DND-41 (cell line): ENCODE measurements at regions not wholly inside any gene's neighbourhood (a gene's known extent, or its start where the extent isn't known, plus 50 kb on each side); places are given as distances from the start of the nearest gene placed in this dataset.

Experiments
- ATAC-seq: fragments of 200-7000 bp; cut with Tn5 transposase; 3 replicates; pipeline ENCODE4 v1.9.1; 2021; ENCODE audit warnings: low read depth; ENCODE audit not compliant: insufficient read depth
- DNase-seq: peaks from one replicate; pipeline ENCODE4 v3.0.0-alpha.2; 2020
- H2AFZ ChIP-seq: 2 replicates; pipeline ENCODE4 v1.6.0; 2012; ENCODE audit warnings: low read depth, low read length
- H3K27ac ChIP-seq: 2 replicates; pipeline ENCODE4 v1.5.1; 2012; ENCODE audit warnings: low read length, inconsistent platforms
- H3K27me3 ChIP-seq: fragments of 200-600 bp; sonication (generic); 2 replicates; pipeline ENCODE4 v1.6.0; 2012; ENCODE audit warnings: low read length, mild to moderate bottlenecking, inconsistent platforms; ENCODE audit not compliant: insufficient read depth, poor library complexity
- H3K36me3 ChIP-seq: 2 replicates; pipeline ENCODE4 v1.5.1; 2012; ENCODE audit warnings: low read length, inconsistent platforms; ENCODE audit not compliant: insufficient read depth
- H3K4me1 ChIP-seq: 2 replicates; pipeline ENCODE4 v1.5.1; 2012; ENCODE audit warnings: mild to moderate bottlenecking, low read length; ENCODE audit not compliant: insufficient read depth
- H3K4me2 ChIP-seq: 2 replicates; pipeline ENCODE4 v1.6.0; 2012; ENCODE audit warnings: mild to moderate bottlenecking, moderate library complexity, low read length, inconsistent platforms; ENCODE audit not compliant: insufficient read depth
- H3K4me3 ChIP-seq, 2 experiments: fragments of 200-600 bp in 1 of 2; shearing (Covaris generic) in 1 of 2; 2 replicates each; pipeline ENCODE4 v1.5.1; 2012 to 2016; ENCODE audit warnings: inconsistent platforms in 2 of 2, low read length in 2 of 2, mild to moderate bottlenecking in 2 of 2, low read depth in 1 of 2, moderate library complexity in 1 of 2
- H3K79me2 ChIP-seq: 2 replicates; pipeline ENCODE4 v1.6.0; 2012; ENCODE audit warnings: low read length, inconsistent platforms; ENCODE audit not compliant: insufficient read depth
- H3K9ac ChIP-seq: 2 replicates; pipeline ENCODE4 v1.6.0; 2012; ENCODE audit warnings: low read depth, mild to moderate bottlenecking, inconsistent platforms, low read length, moderate library complexity
- H3K9me3 ChIP-seq: 2 replicates; pipeline ENCODE4 v1.5.1; 2012; ENCODE audit warnings: low read length, moderate library complexity, mild to moderate bottlenecking, inconsistent platforms; ENCODE audit not compliant: insufficient read depth, severe bottlenecking
- H4K20me1 ChIP-seq: 2 replicates; pipeline ENCODE4 v1.6.0; 2012; ENCODE audit warnings: low read length; ENCODE audit not compliant: insufficient read depth
- CTCF ChIP-seq: IDR thresholded peaks from 2 replicates; pipeline ENCODE4 v1.5.1; 2012; ENCODE audit warnings: borderline replicate concordance, low read length, moderate library complexity, mild to moderate bottlenecking; ENCODE audit not compliant: poor library complexity, severe bottlenecking; ENCODE audit errors: extremely low read depth
- EZH2 ChIP-seq: IDR thresholded peaks from 3 replicates; pipeline ENCODE4 v1.6.1; 2012; ENCODE audit warnings: borderline replicate concordance, low read depth, mild to moderate bottlenecking, moderate library complexity, low read length, inconsistent platforms; ENCODE audit not compliant: severe bottlenecking

- no peaks in the 10 kb centered on the region for H4K20me1 ChIP-seq
- H3K9ac ChIP-seq = no peak overlapping the region
- no peak overlapping the region for H3K27ac ChIP-seq
- no peaks in the 10 kb centered on the region for H3K9me3 ChIP-seq
- ATAC-seq (no peak), DNase-seq (no peak)
- no peaks in the 10 kb centered on the region for H3K36me3 ChIP-seq
- H2AFZ ChIP-seq = no peak overlapping the region
- no peak overlapping the region for H3K4me2 ChIP-seq
- H3K27me3 ChIP-seq = no peaks in the 10 kb centered on the region
- TF ChIP-seq EZH2 = no peak
- no peak for TF ChIP-seq CTCF
- H3K4me1 ChIP-seq = no peaks in the 10 kb centered on the region
- no peaks in the 10 kb centered on the region for H3K79me2 ChIP-seq
- no peak overlapping the region for H3K4me3 ChIP-seq
These were observed 340.6 kb upstream of the TBX3 start for GRCh38 chr12:115024531-115024930.

- Histone ChIP-seq H2AFZ (no peak overlapping the region), H3K4me3 (no peak overlapping the region), H3K4me2 (no peak overlapping the region), H3K79me2 (no peaks in the 10 kb centered on the region), H3K36me3 (no peaks in the 10 kb centered on the region), H4K20me1 (no peaks in the 10 kb centered on the region), H3K4me1 (no peaks in the 10 kb centered on the region), H3K9ac (no peak overlapping the region), H3K9me3 (no peaks in the 10 kb centered on the region), H3K27ac (no peak overlapping the region), H3K27me3 (no peaks in the 10 kb centered on the region)
- DNase-seq = no peak
- ATAC-seq = no peak
- TF ChIP-seq CTCF (no peak), EZH2 (no peak)
These were observed 339.6 kb upstream of the TBX3 start for GRCh38 chr12:115023279-115024265.

- Histone ChIP-seq H2AFZ (no peak overlapping the region), H3K4me2 (no peak overlapping the region), H3K9me3 (no peaks in the 10 kb centered on the region), H4K20me1 (no peaks in the 10 kb centered on the region), H3K4me1 (no peaks in the 10 kb centered on the region), H3K9ac (no peak overlapping the region), H3K36me3 (no peaks in the 10 kb centered on the region), H3K27me3 (no peaks in the 10 kb centered on the region), H3K27ac (no peak overlapping the region), H3K79me2 (no peaks in the 10 kb centered on the region), H3K4me3 (no peak overlapping the region)
- DNase-seq (no peak), ATAC-seq (no peak)
- TF ChIP-seq CTCF (no peak), EZH2 (no peak)
These were observed 336.1 kb upstream of the TBX3 start for GRCh38 chr12:115020091-115020490.
